ENCODE measurements at regions not wholly inside any gene's neighbourhood (a gene's known extent, or its start where the extent isn't known, plus 50 kb on each side); places are given as distances from the start of the nearest gene placed in this dataset.

GRCh38 chr9:108325406-108325805 lies 530.4 kb downstream of the ACTL7B start (continued):
- no peak for TF ChIP-seq ZNF462 (CRISPR knock-in tag; IDR thresholded peaks at IDR 0.05)
- TF ChIP-seq CREB1 (CRISPR knock-in tag; IDR thresholded peaks at IDR 0.05; ENCODE audit: low read depth), result no peak
- no peak for TF ChIP-seq POLR2AphosphoS5 (IDR thresholded peaks at IDR 0.05; ENCODE audit: low read depth)
- TF ChIP-seq CTCF (conservative IDR thresholded peaks at IDR 0.05; ENCODE audit: low read depth in 2 of 2), result no peak

GRCh38 chr9:108323615-108324014 lies 532.2 kb downstream of the ACTL7B start:
- no peak for ATAC-seq
- TF ChIP-seq ZNF114 (CRISPR knock-in tag; IDR thresholded peaks at IDR 0.05) (no peak), ZNF462 (CRISPR knock-in tag; IDR thresholded peaks at IDR 0.05) (no peak), ETS1 (IDR thresholded peaks at IDR 0.05) (no peak)

More at GRCh38 chr9:108323615-108324014, 532.2 kb downstream of the ACTL7B start:
- H3K4me1 Mint-ChIP-seq, result no peaks in the 10 kb centered on the region
- peaks cover 16% of the 10 kb centered on the region for H3K9me3 Mint-ChIP-seq
- H3K4me1 ChIP-seq (ENCODE audit: insufficient read depth), result no peaks in the 10 kb centered on the region
- H3K36me3 ChIP-seq (ENCODE audit: insufficient read depth), result no peaks in the 10 kb centered on the region
- no peaks in the 10 kb centered on the region for H3K27me3 ChIP-seq (ENCODE audit: insufficient read depth)
- peaks cover 3% of the 10 kb centered on the region; the same call in 1 of the 3 replicates for H3K36me3 Mint-ChIP-seq (ENCODE audit: low read depth)
- no peak overlapping the region for H3K27ac ChIP-seq (ENCODE audit: low read depth)
- no peak overlapping the region for H3K4me3 ChIP-seq
- H3K27me3 Mint-ChIP-seq (ENCODE audit: insufficient read depth, low read depth, poor library complexity), result no peaks in the 10 kb centered on the region
- H3F3A ChIP-seq (replicated peaks; ENCODE audit: low read depth), result no peaks in the 10 kb centered on the region
- no peak overlapping the region for H3K27ac Mint-ChIP-seq
- DNase-seq (ENCODE audit: low spot score), result no peak
- H3K79me2 ChIP-seq (replicated peaks; ENCODE audit: insufficient read depth), result no peaks in the 10 kb centered on the region
- H3K9me2 ChIP-seq (ENCODE audit: insufficient read depth), result peaks cover 11% of the 10 kb centered on the region
- H4K20me1 ChIP-seq (replicated peaks; ENCODE audit: insufficient read depth), result no peaks in the 10 kb centered on the region
- H2AFZ ChIP-seq, result no peak overlapping the region
- H3K4me3 Mint-ChIP-seq, result no peak overlapping the region
- H3K4me2 ChIP-seq, result no peak overlapping the region

All from GM23338 (cell line).